ENCODE measurements at regions not wholly inside any gene's neighbourhood (a gene's known extent, or its start where the extent isn't known, plus 50 kb on each side); places are given as distances from the start of the nearest gene placed in this dataset.

DNA sequence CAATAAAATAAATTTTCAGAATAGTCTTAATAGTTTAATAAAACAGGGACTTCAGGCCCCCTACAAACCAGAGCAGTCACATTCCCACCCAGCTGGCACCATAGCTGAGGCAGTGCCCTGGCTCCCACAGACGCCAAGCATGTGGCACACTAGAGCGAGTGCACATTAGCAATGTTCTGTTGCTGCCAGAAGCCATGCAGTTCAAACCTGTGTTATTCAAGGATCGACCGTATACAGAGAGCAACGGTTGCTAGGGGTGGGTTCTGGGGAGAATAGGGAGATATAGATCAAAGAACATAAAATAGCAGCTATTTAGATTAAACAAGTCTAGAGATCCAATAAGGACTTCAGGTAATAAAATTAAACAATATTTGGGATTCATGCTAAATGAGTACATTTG, 419.3 kb upstream of the KLHL1 start:
- TF ChIP-seq, protein P1, sequence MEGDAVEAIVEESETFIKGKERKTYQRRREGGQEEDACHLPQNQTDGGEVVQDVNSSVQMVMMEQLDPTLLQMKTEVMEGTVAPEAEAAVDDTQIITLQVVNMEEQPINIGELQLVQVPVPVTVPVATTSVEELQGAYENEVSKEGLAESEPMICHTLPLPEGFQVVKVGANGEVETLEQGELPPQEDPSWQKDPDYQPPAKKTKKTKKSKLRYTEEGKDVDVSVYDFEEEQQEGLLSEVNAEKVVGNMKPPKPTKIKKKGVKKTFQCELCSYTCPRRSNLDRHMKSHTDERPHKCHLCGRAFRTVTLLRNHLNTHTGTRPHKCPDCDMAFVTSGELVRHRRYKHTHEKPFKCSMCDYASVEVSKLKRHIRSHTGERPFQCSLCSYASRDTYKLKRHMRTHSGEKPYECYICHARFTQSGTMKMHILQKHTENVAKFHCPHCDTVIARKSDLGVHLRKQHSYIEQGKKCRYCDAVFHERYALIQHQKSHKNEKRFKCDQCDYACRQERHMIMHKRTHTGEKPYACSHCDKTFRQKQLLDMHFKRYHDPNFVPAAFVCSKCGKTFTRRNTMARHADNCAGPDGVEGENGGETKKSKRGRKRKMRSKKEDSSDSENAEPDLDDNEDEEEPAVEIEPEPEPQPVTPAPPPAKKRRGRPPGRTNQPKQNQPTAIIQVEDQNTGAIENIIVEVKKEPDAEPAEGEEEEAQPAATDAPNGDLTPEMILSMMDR (conservative IDR thresholded peaks at IDR 0.05; ENCODE audit: low read depth, low read length), result no peak
- TF ChIP-seq EZH2 (IDR thresholded peaks at IDR 0.05; ENCODE audit: low read length, unreplicated experiment), result no peak
- no peak for TF ChIP-seq EZH2phosphoT487 (IDR thresholded peaks at IDR 0.05; ENCODE audit: borderline replicate concordance, low read length)
